AG09319 (cell line): ENCODE measurements at regions not wholly inside any gene's neighbourhood (a gene's known extent, or its start where the extent isn't known, plus 50 kb on each side); places are given as distances from the start of the nearest gene placed in this dataset.

Experiments used
- DNase-seq: peaks from one replicate; pipeline ENCODE4 v3.0.0-alpha.2; 2010; ENCODE audit warnings: low read depth; ENCODE audit errors: extremely low read depth
- CTCF ChIP-seq: IDR thresholded peaks from 2 replicates; pipeline ENCODE4 v1.5.1; 2011; ENCODE audit warnings: low read depth, mild to moderate bottlenecking, inconsistent platforms, low read length, moderate library complexity

GRCh38 chr3:44011680-44012079 lies 230.0 kb upstream of the TOPAZ1 start:
- no peak for DNase-seq
- TF ChIP-seq CTCF, result no peak

GRCh38 chr3:44012160-44012899 lies 229.4 kb upstream of the TOPAZ1 start:
- DNase-seq, result no peak
- TF ChIP-seq CTCF, result no peak

- TF ChIP-seq CTCF, result no peak
- DNase-seq, result no peak
Observed at GRCh38 chr3:44013967-44014366, 227.7 kb upstream of the TOPAZ1 start.

GRCh38 chr3:44015170-44015569 lies 226.5 kb upstream of the TOPAZ1 start:
- no peak for TF ChIP-seq CTCF

GRCh38 chr3:44016818-44017217 lies 224.9 kb upstream of the TOPAZ1 start:
- no peak for TF ChIP-seq CTCF
- DNase-seq, result no peak

More at GRCh38 chr3:44015170-44015569, 226.5 kb upstream of the TOPAZ1 start:
- DNase-seq, result no peak

GRCh38 chr3:44018926-44019325 lies 222.8 kb upstream of the TOPAZ1 start:
- no peak for DNase-seq
- TF ChIP-seq CTCF, result no peak

GRCh38 chr3:44019736-44020135 lies 221.9 kb upstream of the TOPAZ1 start:
- DNase-seq, result no peak
- TF ChIP-seq CTCF, result no peak
